HG03280 (cell line): ENCODE measurements at regions not wholly inside any gene's neighbourhood (a gene's known extent, or its start where the extent isn't known, plus 50 kb on each side); places are given as distances from the start of the nearest gene placed in this dataset.
"Not testable (repeated sequence)": the region's sequence is repeated elsewhere in the genome, so short reads cannot be mapped to it uniquely, and the experiment has no call there.

Source experiments
- ATAC-seq: cut with Tn5 transposase; IDR thresholded peaks from one replicate; pipeline ENCODE4 v1.9.1; 2021; ENCODE audit warnings: mild to moderate bottlenecking, moderate library complexity; ENCODE audit not compliant: unreplicated experiment

DNA sequence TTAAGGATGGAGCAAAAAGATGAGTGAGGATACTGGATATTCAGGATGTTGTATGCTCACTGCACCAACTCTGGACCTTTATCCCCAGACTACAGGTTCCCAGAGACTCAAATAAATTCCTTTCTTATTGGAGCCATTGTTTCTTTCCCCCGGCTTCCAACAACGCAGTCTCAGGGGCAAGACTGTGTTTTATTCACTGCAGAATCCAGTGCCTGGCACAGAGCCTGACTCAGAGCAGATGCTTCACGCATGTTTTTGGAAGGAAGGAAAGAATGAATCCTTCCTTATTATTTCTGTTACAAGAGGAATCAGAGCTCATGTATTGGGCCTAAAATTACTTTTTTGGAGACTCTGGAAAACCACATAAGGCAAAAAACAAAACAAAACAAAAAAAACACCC, 96.0 kb upstream of the VGLL4 start:
- no peak for ATAC-seq

DNA sequence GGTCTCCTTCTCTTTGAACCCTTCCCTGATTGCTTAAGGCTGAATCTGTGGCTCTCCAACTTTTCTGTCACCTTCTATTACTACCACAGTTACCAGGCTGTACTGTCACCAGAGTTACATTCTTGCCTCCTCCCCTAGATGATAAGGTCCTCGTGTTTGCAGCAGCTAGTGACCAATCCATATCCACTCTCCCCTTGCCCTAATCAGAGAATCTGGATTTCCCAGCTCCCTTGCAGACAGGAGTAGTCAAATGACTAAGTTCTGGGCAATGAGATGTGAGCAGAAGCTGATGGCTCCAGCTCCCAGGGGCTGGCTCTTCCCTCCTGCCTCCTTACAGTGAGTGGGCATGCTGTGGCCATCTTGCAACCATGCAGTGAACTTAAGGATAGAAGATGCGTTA, 95.4 kb upstream of the VGLL4 start:
- no peak for ATAC-seq

DNA sequence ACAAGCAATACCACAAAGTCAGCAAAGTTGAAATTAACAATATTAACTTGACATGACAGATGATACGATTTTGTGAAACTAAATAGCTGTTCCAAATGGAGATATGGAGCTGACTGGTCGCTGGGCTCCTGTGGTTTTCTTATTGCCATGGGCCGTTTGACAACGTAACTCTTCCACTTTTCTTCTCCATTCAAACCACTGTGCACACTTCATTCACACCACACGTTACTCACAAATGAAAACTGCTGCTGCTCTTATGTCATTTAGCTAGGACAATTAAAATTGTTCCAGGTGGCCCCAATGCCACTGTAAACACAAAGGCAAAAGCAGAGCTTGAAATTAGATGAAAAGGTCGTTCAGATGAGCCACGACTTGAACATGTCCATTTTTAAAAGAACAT, 94.0 kb upstream of the VGLL4 start:
- ATAC-seq = no peak

DNA sequence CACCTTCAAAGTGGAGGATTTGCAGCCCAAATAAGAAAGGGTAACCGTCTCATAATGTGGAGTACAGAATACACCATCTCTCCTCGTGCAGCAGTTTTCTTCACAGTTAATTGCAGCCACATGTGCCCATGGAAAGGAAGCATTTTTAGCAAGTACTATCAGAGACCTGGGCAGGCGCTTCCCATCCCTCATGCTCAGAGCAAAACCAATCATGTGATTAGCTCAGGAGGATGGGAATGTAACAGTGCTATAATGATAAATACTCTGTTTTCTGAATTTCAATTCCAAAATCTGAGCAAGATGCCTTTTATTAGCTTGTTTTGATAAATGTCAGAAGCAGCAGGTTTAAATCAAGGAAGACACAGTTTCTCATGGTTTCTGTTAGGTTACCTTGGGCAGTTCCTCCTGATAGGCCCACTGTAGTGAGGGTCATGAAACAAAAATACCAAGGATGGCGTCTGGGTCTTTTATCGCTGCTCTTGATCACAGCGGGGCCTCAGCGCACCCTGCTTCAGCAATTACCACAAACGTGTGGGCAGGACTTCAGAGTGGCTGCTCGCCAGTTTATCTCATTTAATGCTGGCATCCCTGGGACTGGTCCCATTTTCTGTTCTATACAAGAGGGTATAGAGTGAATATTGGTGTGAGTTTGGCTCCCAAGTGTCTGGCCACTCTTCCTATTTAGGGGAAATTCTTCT, 92.6 kb upstream of the VGLL4 start:
- ATAC-seq = no peak

DNA sequence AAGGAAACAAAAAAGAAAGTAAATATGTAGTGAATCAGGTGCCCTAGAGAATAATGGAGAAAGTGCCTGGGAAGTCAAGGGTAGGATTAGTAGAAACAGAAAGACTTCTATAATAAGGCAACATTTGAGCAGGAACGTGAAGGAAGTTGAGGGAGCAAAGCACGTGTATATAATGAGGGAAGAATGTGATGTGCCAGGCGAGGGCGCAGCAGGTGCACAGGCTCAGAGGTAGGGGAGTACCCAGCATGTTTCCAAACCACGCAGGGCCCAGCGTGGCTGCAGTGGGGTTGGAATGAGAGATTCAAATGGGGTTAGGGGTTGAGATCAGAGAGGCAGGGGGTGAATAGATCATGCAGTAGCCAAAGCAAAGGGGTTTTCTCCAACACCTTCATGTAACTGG, 91.9 kb upstream of the VGLL4 start:
- no peak for ATAC-seq

DNA sequence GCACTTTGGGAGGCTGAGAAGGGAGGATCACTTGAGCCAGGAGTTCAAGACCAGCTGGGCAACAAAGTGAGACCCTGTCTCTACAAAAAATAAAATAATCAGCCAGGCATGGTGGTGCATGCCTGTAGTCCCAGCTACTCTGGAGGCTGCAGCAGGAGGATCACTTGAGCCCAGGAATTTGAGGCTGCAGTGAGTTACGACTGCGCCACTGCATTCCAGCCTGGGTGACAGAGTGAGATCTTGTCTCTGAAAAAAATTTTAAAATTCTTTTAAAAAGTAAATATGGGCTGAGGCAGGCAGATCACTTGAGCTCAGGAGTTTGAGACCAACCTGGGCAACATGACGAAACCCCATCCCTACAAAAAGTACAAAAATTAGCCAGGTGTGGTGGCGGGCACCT, 91.4 kb upstream of the VGLL4 start:
- ATAC-seq = not testable (repeated sequence)

DNA sequence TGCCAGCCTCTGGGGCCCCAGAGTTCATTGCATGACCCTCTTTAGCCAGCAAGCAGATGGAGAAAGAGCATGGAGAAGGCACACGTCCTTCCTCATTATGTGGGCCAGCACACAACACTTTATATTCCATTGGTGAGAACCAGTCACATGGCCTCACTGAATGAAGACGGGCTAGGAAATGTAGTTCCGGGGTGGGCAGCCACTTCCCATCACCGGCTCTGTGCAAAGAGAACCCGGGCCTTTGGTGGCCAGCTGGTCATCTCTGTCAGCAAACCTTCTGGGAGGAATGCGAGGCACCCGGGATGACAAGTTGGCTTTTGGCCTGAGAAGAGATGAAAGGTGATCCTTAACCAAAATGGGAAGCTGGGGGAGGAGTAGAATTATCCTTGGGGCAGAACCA, 90.2 kb upstream of the VGLL4 start:
- ATAC-seq = no peak

DNA sequence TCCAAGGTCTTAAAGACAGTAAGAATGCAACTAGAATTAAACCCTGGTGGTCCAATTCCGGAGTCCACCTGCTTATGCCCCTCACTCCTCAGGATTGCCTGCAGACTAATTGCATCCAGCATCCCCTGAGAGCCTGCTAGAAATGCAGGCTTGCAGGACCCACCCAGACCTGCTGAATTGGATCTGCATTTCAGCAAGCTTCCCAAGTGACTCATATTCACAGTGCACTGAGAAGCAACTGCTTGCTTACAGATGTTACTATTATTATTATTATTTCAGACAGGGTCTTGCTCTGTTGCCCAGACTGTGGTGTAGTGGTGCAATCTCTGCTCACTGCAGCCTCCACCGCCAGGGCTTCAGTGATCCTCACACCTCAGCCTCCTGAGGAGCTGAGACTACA, 83.5 kb upstream of the VGLL4 start:
- ATAC-seq = no peak

DNA sequence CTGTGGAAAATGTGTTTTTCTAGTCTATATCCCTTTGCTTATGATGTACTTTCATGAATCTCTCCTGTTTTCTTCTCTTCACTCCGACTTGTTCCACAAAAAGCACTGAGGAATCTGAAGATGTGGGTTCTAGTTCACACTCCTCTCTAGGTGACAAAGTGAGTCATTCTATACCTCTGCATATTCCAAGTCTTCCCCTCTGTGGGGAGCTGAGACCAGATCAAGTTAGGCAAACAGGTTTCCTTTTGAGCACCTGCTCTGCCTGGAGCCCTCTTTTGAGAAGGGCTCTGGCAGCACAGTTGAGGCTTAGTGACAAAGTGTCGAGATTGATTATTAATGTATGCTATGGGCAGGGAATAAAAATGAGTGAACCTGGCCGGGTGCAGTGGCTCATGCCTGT, 82.4 kb upstream of the VGLL4 start:
- no peak for ATAC-seq

DNA sequence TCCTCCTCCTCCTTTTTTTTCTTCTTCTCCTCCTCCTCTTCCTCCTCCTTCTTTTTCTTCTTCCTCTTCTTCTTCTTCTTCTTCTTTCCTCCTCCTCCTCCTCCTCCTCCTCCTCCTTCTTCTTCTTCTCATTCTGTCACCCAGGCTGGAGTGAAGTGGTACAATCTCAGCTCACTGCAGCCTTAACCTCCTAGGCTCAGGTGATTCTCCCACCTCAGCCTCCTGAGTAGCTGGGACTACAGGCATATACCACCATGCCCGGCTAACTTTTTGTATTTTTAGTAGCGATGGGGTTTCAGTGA, 81.6 kb upstream of the VGLL4 start:
- ATAC-seq = not testable (repeated sequence)

DNA sequence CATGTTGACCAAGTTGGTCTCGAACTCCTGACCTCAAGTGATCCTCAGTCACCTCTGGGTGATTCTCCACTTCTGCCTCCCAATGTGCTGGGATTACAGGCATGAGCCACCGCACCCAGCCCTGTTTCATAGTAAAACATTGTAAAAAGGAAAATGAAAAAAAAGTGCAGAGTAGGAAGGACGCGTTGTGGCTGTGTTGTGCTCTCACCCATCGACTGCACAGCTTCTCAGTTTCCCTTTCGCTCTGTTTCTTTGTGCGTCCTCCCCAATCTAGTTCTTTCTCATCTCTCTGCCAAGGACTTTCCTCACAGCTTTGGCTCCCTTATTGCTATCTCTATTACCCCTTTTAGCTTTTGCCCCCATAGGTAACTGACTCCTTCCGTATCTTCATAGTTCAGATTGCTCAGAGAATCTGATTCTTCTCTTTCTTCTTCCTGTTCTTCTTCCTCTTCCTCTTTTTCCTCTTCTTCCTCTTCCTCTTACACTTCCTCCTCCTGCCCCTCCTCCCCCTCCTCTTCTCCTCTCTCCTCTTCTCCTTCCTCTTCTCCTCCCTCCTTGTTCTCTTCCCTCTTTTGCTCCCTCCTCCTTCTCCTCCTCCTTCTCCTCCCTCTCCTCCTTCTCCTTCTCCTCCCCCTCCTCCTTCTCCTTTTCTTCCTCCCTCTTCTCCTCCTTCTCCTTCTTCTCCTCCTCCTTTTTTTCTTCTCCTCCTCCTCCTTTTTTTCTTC, 81.1 kb upstream of the VGLL4 start:
- peak; percentile 46 for ATAC-seq

DNA sequence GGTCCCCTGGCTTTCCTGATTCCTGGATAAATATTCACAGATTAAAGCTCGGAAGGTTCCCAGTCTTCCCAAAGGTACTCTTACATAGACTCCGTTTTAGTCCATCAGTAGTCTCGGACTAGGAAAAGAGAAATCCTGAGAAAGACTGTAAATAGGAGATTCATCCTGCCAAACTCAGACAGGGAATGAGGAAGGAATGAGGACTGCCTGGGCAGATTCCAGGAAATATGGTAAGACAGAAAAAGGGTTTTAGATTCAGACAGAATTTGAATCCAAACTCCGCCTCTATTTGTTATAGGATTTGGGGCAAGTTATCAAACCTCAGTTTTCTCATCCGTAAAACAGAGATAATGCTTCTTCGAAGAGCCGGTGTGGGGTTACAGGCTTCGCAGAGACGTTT, 77.8 kb upstream of the VGLL4 start:
- ATAC-seq = no peak

DNA sequence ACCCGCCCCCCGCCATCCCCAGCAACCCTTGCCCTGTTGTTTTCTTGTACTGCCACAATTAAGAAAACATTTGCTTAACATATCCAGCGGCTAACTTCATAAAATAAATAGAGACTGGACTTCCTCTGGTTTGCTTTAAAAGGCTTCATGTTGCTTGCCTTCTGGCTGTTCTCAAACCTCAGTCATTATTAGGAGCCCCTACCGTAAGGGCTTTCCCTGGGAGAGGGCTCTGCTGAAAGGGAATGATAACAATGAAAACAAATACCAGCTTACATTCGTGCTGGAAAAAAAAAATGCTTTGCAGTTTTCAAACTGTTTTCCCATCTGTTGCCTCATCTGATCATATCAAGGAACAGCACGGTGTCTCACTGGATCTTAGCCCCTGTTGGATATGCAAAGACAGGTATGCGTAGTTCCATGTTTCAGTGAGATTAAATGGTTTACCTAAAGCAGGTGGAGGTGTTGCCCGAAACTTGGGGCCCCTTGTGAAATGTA, 77.2 kb upstream of the VGLL4 start:
- ATAC-seq = no peak

DNA sequence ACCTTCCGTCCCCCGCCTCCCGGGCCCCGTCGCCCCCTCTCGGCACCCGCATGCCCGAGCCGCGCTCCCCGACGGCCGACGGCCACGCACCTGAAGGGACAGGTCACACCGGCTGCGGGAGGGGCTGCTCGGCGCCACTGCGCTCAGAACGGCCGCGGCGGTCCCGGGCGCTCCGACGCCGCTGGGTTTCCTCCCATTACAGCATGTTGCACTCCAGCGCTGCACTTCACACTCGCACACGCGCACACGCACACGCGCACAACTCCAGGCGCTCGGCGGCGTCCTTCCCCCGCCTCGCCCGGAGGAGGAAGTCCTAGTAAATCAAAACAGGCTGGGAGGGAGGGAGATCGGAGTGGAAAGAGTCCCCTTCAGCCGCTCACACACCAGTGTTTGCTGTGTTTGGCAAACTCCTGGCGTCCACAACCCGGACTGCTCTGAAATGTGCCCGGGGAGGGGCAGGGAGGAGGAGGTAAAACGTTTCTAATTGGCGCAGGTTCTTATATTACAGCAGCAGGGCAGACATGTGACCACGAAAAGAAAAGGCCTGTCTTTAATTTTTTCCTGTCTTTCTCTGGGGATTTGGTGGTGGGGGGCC, 76.7 kb upstream of the VGLL4 start:
- ATAC-seq = peak; percentile 35

DNA sequence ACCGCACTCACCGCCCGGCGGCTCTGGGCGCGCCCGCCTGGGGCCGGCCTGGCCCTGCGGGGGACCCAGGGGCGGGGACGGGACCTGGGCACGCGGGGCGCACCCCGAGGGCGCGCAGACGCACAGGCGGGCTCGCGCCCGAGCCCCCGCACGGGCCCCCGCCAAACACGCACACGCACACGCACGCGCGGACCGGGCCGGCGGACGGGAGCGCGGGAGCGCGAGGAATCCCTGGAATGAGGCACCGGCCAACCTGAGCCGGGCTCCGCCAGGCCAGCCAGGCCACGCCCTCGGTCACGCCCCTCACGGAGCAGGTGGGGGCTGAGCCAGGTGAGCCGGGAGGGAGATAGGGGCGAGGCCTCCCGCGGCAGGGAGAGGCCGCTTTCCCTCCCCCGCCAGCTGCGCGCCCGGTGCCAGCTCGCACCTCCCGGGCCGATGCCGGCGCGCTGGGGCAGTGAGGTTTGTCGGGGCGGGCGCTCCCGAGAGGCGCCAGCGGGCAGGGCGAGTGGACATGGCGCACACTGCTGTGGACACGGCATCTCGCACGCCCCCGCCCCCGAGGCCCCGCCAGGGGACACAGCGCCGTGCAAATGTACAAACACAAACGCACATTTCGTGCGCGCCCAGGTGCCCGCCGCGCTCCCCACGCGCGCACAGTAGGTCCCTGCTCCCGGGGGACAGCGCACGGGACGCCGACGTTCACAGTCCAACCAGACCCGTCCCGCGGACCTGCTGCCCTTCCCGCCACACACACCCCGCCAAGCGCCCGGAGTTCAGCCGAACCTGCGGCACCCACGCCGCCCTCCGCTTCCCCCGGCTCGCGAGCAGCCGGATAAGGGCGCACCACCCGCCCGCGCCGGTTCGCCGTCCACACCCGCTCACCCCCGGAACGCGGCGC, 75.9 kb upstream of the VGLL4 start:
- ATAC-seq = peak; percentile 67

DNA sequence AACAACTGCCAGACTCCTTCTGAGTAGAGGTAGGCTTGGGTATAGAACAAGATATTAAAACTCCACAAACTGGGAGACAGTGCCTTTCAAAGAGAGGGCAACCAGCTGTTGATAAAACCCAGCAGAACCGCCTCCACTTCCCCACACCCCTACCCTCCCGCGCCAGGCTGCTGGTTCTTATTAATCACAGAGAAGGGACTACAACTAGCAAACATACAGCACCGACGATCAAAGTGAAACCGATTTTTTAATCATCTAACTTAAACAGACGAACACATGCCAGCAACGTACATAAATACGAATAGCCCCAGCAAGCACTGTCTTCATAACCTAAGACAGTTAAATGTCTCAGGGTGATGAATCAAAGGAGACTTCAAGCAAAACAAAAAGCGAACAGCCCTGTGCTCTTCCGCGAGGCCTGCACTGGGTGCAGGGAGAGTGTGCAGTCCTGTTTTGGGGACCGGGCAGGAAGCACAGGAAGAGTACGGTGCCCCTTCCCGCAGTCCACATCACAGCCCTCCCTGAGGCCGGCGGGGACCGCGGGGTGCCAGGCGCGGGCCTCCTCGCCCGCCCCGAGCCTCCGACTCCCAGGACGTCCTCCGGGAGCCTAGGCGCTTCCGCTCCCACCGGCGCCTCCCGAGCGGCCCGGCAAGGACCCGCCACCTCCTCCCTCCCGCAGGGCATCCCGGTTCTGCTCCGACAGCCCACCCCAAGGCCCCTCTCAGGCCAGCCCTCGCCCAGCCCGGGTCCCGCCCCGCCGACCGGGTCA, 75.1 kb upstream of the VGLL4 start:
- peak; percentile 19 for ATAC-seq

DNA sequence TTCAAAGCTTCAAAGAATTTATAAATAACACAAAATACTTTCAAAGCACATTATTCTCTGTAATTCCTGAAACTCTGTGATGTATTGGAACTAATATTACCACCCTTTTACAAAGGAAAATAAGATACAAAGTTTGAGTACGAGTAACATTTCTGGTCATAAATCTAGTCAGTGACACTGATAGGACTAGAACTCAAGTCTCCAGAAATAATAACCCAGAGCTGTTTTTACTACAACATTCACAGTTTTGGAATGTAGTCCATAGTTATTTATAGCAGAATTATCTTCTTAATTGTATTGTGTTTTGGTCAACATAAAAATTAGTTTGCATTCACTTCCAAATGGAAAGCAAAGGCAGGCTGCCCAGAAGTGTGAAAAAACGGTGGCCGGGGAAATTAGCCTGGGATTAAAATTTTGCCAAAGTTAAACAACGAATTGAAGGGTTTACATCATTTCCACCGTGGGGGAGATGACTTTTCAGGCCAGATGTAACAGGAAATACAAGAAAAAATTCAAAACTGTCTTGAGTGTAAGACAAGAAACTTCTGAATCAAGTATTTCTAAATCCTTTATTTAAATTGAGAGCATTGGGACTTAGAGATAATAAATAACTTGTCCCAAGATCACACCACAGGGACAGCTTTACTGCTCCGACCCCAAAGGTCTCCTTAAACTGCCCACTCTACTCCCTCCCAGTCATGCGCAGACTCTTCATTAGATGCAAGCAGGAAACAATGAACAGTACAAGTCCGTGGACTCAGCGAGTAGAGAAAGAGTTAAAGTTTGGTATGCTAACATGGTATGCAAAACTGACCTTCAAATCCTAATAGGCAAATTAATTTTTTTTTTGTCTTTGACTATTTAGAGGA, 74.3 kb upstream of the VGLL4 start:
- ATAC-seq = peak; percentile 16

DNA sequence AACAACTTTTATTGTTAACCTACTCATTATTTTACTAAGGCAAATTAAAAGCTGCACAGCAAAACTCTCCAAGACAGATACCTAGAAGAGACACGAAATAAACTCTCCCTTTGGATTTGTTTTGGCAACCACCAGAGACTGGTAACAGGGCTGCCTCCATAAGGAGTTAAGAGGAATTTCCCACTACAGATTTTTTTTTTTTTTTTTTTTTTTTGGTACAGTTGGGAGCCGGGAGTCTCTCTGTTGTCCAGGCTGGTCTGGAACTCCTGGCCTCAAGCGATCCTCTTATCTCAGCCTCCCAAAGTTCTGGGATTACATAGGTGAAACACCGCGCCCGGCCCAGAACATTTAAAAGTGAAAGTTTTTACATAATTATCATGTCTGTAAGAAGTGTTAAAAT, 73.6 kb upstream of the VGLL4 start:
- ATAC-seq = no peak

DNA sequence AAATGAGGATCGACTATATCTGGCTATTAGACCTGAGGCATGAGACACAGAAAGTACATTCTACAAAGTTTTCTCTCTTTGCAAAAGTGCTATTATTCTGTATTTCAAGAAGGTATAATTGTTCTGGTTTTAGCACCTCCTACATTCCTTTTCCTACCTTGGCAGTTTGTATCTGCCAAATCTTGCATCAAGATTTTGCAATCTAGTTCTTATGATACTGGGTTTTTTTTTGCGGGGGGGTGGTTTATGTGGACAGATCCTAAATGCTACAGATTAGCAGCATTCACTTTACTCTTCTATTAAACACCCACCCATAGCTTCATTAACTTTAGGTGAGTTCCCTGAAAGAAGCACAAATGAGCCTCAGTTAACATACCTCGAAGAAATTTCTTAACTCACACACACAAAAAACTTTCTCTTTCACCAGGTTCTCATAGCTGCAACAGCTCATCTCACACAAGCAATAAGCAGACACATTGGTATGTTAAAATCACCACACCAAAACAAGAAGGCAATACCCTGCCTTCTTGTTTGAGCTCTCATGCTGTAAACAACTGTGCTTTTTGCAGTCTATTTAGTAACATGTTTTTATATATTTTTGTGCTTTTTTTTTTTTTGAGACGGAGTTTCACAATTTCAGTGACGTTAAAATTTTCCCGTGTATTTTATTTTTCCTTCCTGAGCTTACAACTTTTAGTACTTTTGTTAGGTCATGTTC, 73.0 kb upstream of the VGLL4 start:
- no peak for ATAC-seq
